ENCODE measurements at regions not wholly inside any gene's neighbourhood (a gene's known extent, or its start where the extent isn't known, plus 50 kb on each side); places are given as distances from the start of the nearest gene placed in this dataset.

DNA sequence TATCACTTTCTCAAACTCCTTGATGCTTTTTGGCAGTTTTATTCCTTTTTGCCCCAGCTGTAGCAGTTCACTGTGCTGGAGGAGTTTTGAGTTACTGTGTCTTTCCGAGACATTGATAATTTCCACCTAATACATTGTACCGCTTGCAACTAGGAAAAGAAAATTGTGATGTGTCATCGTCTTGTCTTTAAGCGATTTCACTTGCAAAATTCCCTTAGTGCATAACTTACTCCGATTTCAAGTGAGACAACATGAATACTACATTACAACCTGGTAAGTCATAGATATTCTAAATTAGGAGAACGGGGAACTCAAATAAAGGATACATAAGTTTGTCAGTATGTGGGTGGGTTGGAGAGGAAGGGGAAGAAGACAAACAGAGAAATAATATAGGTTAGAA, 340.5 kb upstream of the KYNU start:
- CTCF ChIA-PET, result no interaction called here
- TF ChIP-seq, protein P1, sequence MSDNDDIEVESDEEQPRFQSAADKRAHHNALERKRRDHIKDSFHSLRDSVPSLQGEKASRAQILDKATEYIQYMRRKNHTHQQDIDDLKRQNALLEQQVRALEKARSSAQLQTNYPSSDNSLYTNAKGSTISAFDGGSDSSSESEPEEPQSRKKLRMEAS (IDR thresholded peaks at IDR 0.05; ENCODE audit: insufficient read depth, insufficient read length), result no peak
- TF ChIP-seq JUN (IDR thresholded peaks at IDR 0.05; ENCODE audit: borderline replicate concordance, insufficient read depth, insufficient read length, low read depth) (no peak), FOS (IDR thresholded peaks at IDR 0.05; ENCODE audit: borderline replicate concordance, insufficient read depth, low read length) (no peak), POLR2AphosphoS5 (IDR thresholded peaks at IDR 0.05; ENCODE audit: insufficient read depth, low read depth, low read length) (no peak), EZH2 (IDR thresholded peaks at IDR 0.05; ENCODE audit: borderline replicate concordance, low read depth, low read length, severe bottlenecking) (no peak), MYC (IDR thresholded peaks at IDR 0.05; ENCODE audit: low read depth, low read length) (no peak), POLR2A (IDR thresholded peaks at IDR 0.05; ENCODE audit: low read depth, low read length) (no peak), GATA2 (IDR thresholded peaks at IDR 0.05; ENCODE audit: insufficient read depth, insufficient read length, low read depth, low read length) (no peak)
- TF ChIP-seq, protein P2, sequence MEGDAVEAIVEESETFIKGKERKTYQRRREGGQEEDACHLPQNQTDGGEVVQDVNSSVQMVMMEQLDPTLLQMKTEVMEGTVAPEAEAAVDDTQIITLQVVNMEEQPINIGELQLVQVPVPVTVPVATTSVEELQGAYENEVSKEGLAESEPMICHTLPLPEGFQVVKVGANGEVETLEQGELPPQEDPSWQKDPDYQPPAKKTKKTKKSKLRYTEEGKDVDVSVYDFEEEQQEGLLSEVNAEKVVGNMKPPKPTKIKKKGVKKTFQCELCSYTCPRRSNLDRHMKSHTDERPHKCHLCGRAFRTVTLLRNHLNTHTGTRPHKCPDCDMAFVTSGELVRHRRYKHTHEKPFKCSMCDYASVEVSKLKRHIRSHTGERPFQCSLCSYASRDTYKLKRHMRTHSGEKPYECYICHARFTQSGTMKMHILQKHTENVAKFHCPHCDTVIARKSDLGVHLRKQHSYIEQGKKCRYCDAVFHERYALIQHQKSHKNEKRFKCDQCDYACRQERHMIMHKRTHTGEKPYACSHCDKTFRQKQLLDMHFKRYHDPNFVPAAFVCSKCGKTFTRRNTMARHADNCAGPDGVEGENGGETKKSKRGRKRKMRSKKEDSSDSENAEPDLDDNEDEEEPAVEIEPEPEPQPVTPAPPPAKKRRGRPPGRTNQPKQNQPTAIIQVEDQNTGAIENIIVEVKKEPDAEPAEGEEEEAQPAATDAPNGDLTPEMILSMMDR (IDR thresholded peaks at IDR 0.05; ENCODE audit: extremely low read depth in 1 of 2, insufficient read depth in 1 of 2, low read depth in 1 of 2, low read length in 2 of 2), result no peak
- dilution Hi-C loops (cut with MboI; ENCODE audit: extremely low pct_ligation_motif_present, low sequenced_read_pairs), result no loop called here
- no peaks in the 10 kb centered on the region for H4K20me1 ChIP-seq (replicated peaks; ENCODE audit: control insufficient read depth, extremely low read depth, insufficient read depth, low read length)
- H3K27me3 ChIP-seq (ENCODE audit: control insufficient read depth in 2 of 2, insufficient read depth in 2 of 2, low read length in 2 of 2), result no peaks in the 10 kb centered on the region
- no peak overlapping the region for H3K4me3 ChIP-seq (replicated peaks in 1 of 3; ENCODE audit: insufficient read depth in 1 of 3, low read depth in 1 of 3, low read length in 3 of 3)
- H3K79me2 ChIP-seq (ENCODE audit: control insufficient read depth, insufficient read depth, low read length), result no peaks in the 10 kb centered on the region
- DNase-seq (ENCODE audit: low read depth, low spot score) (no peak), FAIRE-seq (no peak)
- H3K36me3 ChIP-seq (ENCODE audit: control insufficient read depth in 2 of 2, extremely low read depth in 1 of 2, insufficient read depth in 2 of 2, low read length in 2 of 2), result no peaks in the 10 kb centered on the region
- no peak overlapping the region for H2AFZ ChIP-seq (ENCODE audit: low read depth, low read length)
- POLR2A ChIA-PET, result no interaction called here
- H3K9me3 ChIP-seq (replicated peaks; ENCODE audit: control insufficient read depth, insufficient read depth, low read length), result no peaks in the 10 kb centered on the region
- H3K27ac ChIP-seq (ENCODE audit: insufficient read depth, low read depth, low read length), result no peak overlapping the region
- H3K4me1 ChIP-seq (ENCODE audit: control insufficient read depth, extremely low read depth, insufficient read depth, low read length), result no peaks in the 10 kb centered on the region
- no peaks in the 10 kb centered on the region for H3K9me1 ChIP-seq (replicated peaks; ENCODE audit: control insufficient read depth, extremely low read depth, insufficient read depth, low read length)
- BruUV-seq (replicated peaks), result no TSS peak
- H3K4me2 ChIP-seq (ENCODE audit: insufficient read depth, low read length), result no peak overlapping the region
- no peak overlapping the region for H3K9ac ChIP-seq (replicated peaks; ENCODE audit: extremely low read depth, insufficient read depth, low read length)
- intact Hi-C loops (cut with micrococcal nuclease), result no loop called here

All from endothelial cell of umbilical vein (primary cell).